DND-41 (cell line): ENCODE measurements at regions not wholly inside any gene's neighbourhood (a gene's known extent, or its start where the extent isn't known, plus 50 kb on each side); places are given as distances from the start of the nearest gene placed in this dataset.

Experiments used
- CTCF ChIP-seq: IDR thresholded peaks from 2 replicates; pipeline ENCODE4 v1.5.1; 2012; ENCODE audit warnings: borderline replicate concordance, low read length, moderate library complexity, mild to moderate bottlenecking; ENCODE audit not compliant: poor library complexity, severe bottlenecking; ENCODE audit errors: extremely low read depth
- EZH2 ChIP-seq: IDR thresholded peaks from 3 replicates; pipeline ENCODE4 v1.6.1; 2012; ENCODE audit warnings: borderline replicate concordance, low read depth, mild to moderate bottlenecking, moderate library complexity, low read length, inconsistent platforms; ENCODE audit not compliant: severe bottlenecking

- TF ChIP-seq CTCF (no peak), EZH2 (no peak)
Measured at GRCh38 chr13:32902029-32902780, 114.0 kb upstream of the KL start.
